ENCODE measurements at regions not wholly inside any gene's neighbourhood (a gene's known extent, or its start where the extent isn't known, plus 50 kb on each side); places are given as distances from the start of the nearest gene placed in this dataset.

- Histone ChIP-seq H3K4me3 (ENCODE audit: extremely low read depth in 1 of 4, insufficient read depth in 2 of 4, low read depth in 3 of 4, low read length in 4 of 4) (no peak overlapping the region), H4K20me1 (replicated peaks in 1 of 2; ENCODE audit: control insufficient read depth in 1 of 2, insufficient read depth in 2 of 2, low read length in 2 of 2) (no peaks in the 10 kb centered on the region), H3K4ac (replicated peaks; ENCODE audit: insufficient read length, low read depth, low read length) (no peak overlapping the region), H3K27ac (ENCODE audit: low read depth, low read length) (no peak overlapping the region), H3K56ac (replicated peaks; ENCODE audit: insufficient read length, low read depth, low read length) (no peak overlapping the region), H3K9ac (replicated peaks in 1 of 4; ENCODE audit: extremely low read depth in 1 of 4, low read depth in 3 of 4, low read length in 3 of 4) (no peak overlapping the region), H3K4me2 (ENCODE audit: insufficient read depth in 1 of 2, low read depth in 2 of 2, low read length in 2 of 2) (no peak overlapping the region), H2BK20ac (ENCODE audit: low read length) (no peak overlapping the region), H2BK12ac (ENCODE audit: low read depth, low read length) (no peak overlapping the region), H2BK120ac (replicated peaks; ENCODE audit: low read depth, low read length) (no peak overlapping the region), H2BK5ac (ENCODE audit: low read depth, low read length) (no peak overlapping the region), H3K9me3 (ENCODE audit: insufficient read depth in 2 of 2, low read depth in 1 of 2, low read length in 1 of 2) (0 out of 4 replicates have a peak, but pooled peaks cover 0 to 2% of the 10 kb centered on the region in 2 experiments), H3K4me1 (replicated peaks in 1 of 4; ENCODE audit: control insufficient read depth in 3 of 4, insufficient read depth in 4 of 4, low read length in 3 of 4) (no peaks in the 10 kb centered on the region), H3K23me2 (ENCODE audit: low read depth, low read length) (no peaks in the 10 kb centered on the region), H3K79me1 (ENCODE audit: low read depth, low read length) (no peaks in the 10 kb centered on the region), H3K36me3 (ENCODE audit: control insufficient read depth in 2 of 4, insufficient read depth in 4 of 4, low read length in 3 of 4) (no peaks in the 10 kb centered on the region), H3K79me2 (ENCODE audit: control insufficient read depth in 1 of 2, insufficient read depth in 2 of 2, low read length in 2 of 2) (no peaks in the 10 kb centered on the region), H4K8ac (ENCODE audit: extremely low read depth, insufficient read depth, low read length) (no peak overlapping the region), H3K18ac (ENCODE audit: extremely low read depth, low read length) (no peak overlapping the region), H3K27me3 (replicated peaks in 1 of 4; ENCODE audit: control insufficient read depth in 3 of 4, extremely low read depth in 1 of 4, insufficient read depth in 3 of 4, low read length in 3 of 4) (no peaks in the 10 kb centered on the region), H4K5ac (ENCODE audit: insufficient read length, low read depth, low read length) (no peak overlapping the region), H2BK15ac (ENCODE audit: low read length) (no peak overlapping the region), H4K91ac (replicated peaks; ENCODE audit: insufficient read length, low read length) (no peak overlapping the region), H3K23ac (ENCODE audit: insufficient read length) (no peak overlapping the region), H2AK5ac (ENCODE audit: low read depth, low read length) (no peak overlapping the region), H3K14ac (ENCODE audit: insufficient read length) (no peak overlapping the region), H2AFZ (ENCODE audit: low read length) (no peak overlapping the region)
- POLR2A ChIA-PET (ENCODE audit: partially characterized antibody), result no interaction called here
- FAIRE-seq (no peak), DNase-seq (ENCODE audit: low read depth in 1 of 2, low spot score in 2 of 2) (no peak)
- 98% methylated on average over 4 of the region's 4 CpGs; no CpG with 5 or more reads in 1 of the 2 experiments for WGBS, 2 experiments (ENCODE audit: extremely low coverage in 1 of 2, insufficient coverage in 1 of 2, insufficient read length in 1 of 2, insufficient replicate concordance in 2 of 2, low coverage in 1 of 2, low lambda C conversion rate in 2 of 2, missing lambda C conversion rate in 1 of 2)
- no peak for TF ChIP-seq CBX8 (IDR thresholded peaks at IDR 0.05; ENCODE audit: borderline replicate concordance, low read depth, low read length)
- peak; percentile 26 to 39; a peak in 2 of 4 replicates for TF ChIP-seq RAD21 (IDR thresholded peaks at IDR 0.05 in 1 of 2, conservative IDR thresholded peaks at IDR 0.05 in 1 of 2; ENCODE audit: low read depth in 2 of 2, low read length in 2 of 2)
- TF ChIP-seq, protein P1, sequence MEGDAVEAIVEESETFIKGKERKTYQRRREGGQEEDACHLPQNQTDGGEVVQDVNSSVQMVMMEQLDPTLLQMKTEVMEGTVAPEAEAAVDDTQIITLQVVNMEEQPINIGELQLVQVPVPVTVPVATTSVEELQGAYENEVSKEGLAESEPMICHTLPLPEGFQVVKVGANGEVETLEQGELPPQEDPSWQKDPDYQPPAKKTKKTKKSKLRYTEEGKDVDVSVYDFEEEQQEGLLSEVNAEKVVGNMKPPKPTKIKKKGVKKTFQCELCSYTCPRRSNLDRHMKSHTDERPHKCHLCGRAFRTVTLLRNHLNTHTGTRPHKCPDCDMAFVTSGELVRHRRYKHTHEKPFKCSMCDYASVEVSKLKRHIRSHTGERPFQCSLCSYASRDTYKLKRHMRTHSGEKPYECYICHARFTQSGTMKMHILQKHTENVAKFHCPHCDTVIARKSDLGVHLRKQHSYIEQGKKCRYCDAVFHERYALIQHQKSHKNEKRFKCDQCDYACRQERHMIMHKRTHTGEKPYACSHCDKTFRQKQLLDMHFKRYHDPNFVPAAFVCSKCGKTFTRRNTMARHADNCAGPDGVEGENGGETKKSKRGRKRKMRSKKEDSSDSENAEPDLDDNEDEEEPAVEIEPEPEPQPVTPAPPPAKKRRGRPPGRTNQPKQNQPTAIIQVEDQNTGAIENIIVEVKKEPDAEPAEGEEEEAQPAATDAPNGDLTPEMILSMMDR (IDR thresholded peaks at IDR 0.05; ENCODE audit: control extremely low read depth in 1 of 3, insufficient read depth in 1 of 3, low read depth in 1 of 3, low read length in 3 of 3), result peak; percentile 22 to 47 (median 23); a peak in 3 of 4 replicates
- CTCF ChIA-PET (ENCODE audit: partially characterized antibody), result interaction anchor here (0.6 to 1.3 kb wide), 3 partner anchors 10 to 631 kb away, joined by 3 to 5 read pairs (median 3); no protein-coding TSS in a partner anchor
Measured at GRCh38 chr6:114690625-114691024, 347.8 kb upstream of the HS3ST5 start.
